ENCODE measurements at regions not wholly inside any gene's neighbourhood (a gene's known extent, or its start where the extent isn't known, plus 50 kb on each side); places are given as distances from the start of the nearest gene placed in this dataset.

DNA sequence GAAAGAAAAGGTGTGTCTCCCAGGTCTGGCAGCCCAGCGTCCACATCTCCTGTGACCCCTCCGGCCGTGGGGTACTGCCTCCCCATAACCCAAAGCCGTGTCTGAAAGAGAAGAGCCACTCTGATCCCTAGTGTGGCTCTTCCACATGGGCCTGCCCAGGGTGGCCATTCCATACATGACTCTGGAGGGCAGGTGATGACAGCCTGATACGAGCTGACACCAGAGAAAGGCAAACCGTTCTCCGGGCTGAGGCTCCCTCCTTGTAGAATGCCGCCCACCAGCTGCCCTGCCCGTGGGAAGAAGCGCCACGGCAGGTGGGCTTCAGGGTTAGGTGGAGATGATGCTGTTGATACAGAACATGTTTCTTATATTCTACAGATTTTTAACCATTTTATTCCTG lies 451.6 kb upstream of the SALL3 start:
- TF ChIP-seq EZH2 (IDR thresholded peaks at IDR 0.05; ENCODE audit: borderline replicate concordance, low read depth, low read length, poor library complexity, severe bottlenecking), result no peak
- TF ChIP-seq, protein P1, sequence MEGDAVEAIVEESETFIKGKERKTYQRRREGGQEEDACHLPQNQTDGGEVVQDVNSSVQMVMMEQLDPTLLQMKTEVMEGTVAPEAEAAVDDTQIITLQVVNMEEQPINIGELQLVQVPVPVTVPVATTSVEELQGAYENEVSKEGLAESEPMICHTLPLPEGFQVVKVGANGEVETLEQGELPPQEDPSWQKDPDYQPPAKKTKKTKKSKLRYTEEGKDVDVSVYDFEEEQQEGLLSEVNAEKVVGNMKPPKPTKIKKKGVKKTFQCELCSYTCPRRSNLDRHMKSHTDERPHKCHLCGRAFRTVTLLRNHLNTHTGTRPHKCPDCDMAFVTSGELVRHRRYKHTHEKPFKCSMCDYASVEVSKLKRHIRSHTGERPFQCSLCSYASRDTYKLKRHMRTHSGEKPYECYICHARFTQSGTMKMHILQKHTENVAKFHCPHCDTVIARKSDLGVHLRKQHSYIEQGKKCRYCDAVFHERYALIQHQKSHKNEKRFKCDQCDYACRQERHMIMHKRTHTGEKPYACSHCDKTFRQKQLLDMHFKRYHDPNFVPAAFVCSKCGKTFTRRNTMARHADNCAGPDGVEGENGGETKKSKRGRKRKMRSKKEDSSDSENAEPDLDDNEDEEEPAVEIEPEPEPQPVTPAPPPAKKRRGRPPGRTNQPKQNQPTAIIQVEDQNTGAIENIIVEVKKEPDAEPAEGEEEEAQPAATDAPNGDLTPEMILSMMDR (conservative IDR thresholded peaks at IDR 0.05; ENCODE audit: low read depth, low read length), result no peak
